Endothelial cell of umbilical vein (primary cell): ENCODE measurements at regions not wholly inside any gene's neighbourhood (a gene's known extent, or its start where the extent isn't known, plus 50 kb on each side); places are given as distances from the start of the nearest gene placed in this dataset.

Experiments
- BruUV-seq: library from RNA; stranded (reverse); fragments of 400-500 nt; replicated peaks from 2 replicates; lab custom pipeline; 2021; lab: Mats Ljungman, UMichigan
- CTCF ChIA-PET: fragments of 300-600, 350-600 bp; sonication (Branson Sonifier 250); formaldehyde crosslinking; loops from one replicate; lab custom pipeline; 2021; ENCODE audit warnings: antibody characterized with exemption, inconsistent platforms; lab: Charles Lee
- POLR2A ChIA-PET: fragments of 300-600, 350-600 bp; sonication (Branson Sonifier 250); formaldehyde crosslinking; loops from one replicate; lab custom pipeline; 2021; ENCODE audit warnings: antibody characterized with exemption, inconsistent platforms; lab: Charles Lee
- DNase-seq: peaks from one replicate; pipeline ENCODE4 v3.0.0-alpha.2; 2011; ENCODE audit warnings: low read depth, low spot score
- FAIRE-seq: peaks from 2 replicates; lab custom pipeline; 2011; peaks lifted over from hg19 to GRCh38; lab: Jason Lieb, UNC
- H2AFZ ChIP-seq: 2 replicates; pipeline ENCODE4 v1.6.0; 2012; ENCODE audit warnings: low read depth, low read length, control low read depth, inconsistent platforms
- H3K27ac ChIP-seq: 2 replicates; pipeline ENCODE4 v1.5.1; 2011; ENCODE audit warnings: low read depth, mild to moderate bottlenecking, control low read depth, low read length, moderate library complexity; ENCODE audit not compliant: insufficient read depth
- H3K27me3 ChIP-seq, 2 experiments: 2 replicates each; pipeline versions ENCODE4 v1.6.0 to v1.6.1; 2011; ENCODE audit warnings: low read length in 2 of 2, mixed read lengths in 1 of 2; ENCODE audit not compliant: control insufficient read depth in 2 of 2, insufficient read depth in 2 of 2
- H3K36me3 ChIP-seq, 2 experiments: 2 replicates in 1 of 2; 3 replicates in 1 of 2; pipeline ENCODE4 v1.5.1; 2011; ENCODE audit warnings: low read length in 2 of 2, mild to moderate bottlenecking in 1 of 2, moderate library complexity in 1 of 2; ENCODE audit not compliant: control insufficient read depth in 2 of 2, insufficient read depth in 2 of 2; ENCODE audit errors: extremely low read depth in 1 of 2
- H3K4me1 ChIP-seq: 3 replicates; pipeline ENCODE4 v1.5.1; 2011; ENCODE audit warnings: mild to moderate bottlenecking, low read length; ENCODE audit not compliant: control insufficient read depth, insufficient read depth; ENCODE audit errors: extremely low read depth
- H3K4me2 ChIP-seq: 2 replicates; pipeline ENCODE4 v1.6.1; 2011; ENCODE audit warnings: low read length, control low read depth, mixed read lengths; ENCODE audit not compliant: insufficient read depth
- H3K4me3 ChIP-seq, 3 experiments: fragments of 200-600 bp in 1 of 3; sonication (generic), shearing (Covaris generic) in 1 of 3; replicated peaks in 1 of 3; 2 replicates each; pipeline ENCODE4 v1.5.1; 2011 to 2016; ENCODE audit warnings: control low read depth in 3 of 3, low read length in 3 of 3, mild to moderate bottlenecking in 2 of 3, inconsistent platforms in 1 of 3, low read depth in 1 of 3, moderate library complexity in 1 of 3; ENCODE audit not compliant: insufficient read depth in 1 of 3
- H3K79me2 ChIP-seq: 2 replicates; pipeline ENCODE4 v1.6.0; 2012; ENCODE audit warnings: low read length, inconsistent platforms; ENCODE audit not compliant: control insufficient read depth, insufficient read depth
- H3K9ac ChIP-seq: replicated peaks from 2 replicates; pipeline ENCODE3; 2011; ENCODE audit warnings: low read length, control low read depth; ENCODE audit not compliant: insufficient read depth; ENCODE audit errors: extremely low read depth
- H3K9me1 ChIP-seq: replicated peaks from 3 replicates; pipeline ENCODE4 v1.6.0; 2011; ENCODE audit warnings: mild to moderate bottlenecking, low read length; ENCODE audit not compliant: control insufficient read depth, insufficient read depth; ENCODE audit errors: extremely low read depth
- H3K9me3 ChIP-seq: replicated peaks from 2 replicates; pipeline ENCODE4 v1.5.1; 2012; ENCODE audit warnings: low read length, inconsistent platforms; ENCODE audit not compliant: control insufficient read depth, insufficient read depth
- H4K20me1 ChIP-seq: replicated peaks from 2 replicates; pipeline ENCODE3; 2011; ENCODE audit warnings: mild to moderate bottlenecking, low read length; ENCODE audit not compliant: control insufficient read depth, insufficient read depth; ENCODE audit errors: extremely low read depth
- CTCF ChIP-seq, 2 donors: IDR thresholded peaks; 1 replicate in 1 of 2; 2 replicates in 1 of 2; pipeline ENCODE4 v1.5.1; 2011; ENCODE audit warnings: low read length in 2 of 2, mild to moderate bottlenecking in 2 of 2, moderate library complexity in 2 of 2, control low read depth in 1 of 2, inconsistent platforms in 1 of 2, low read depth in 1 of 2; ENCODE audit not compliant: insufficient read depth in 1 of 2; ENCODE audit errors: extremely low read depth in 1 of 2
- EZH2 ChIP-seq: IDR thresholded peaks from 2 replicates; pipeline ENCODE4 v1.6.1; 2012; ENCODE audit warnings: borderline replicate concordance, low read depth, mild to moderate bottlenecking, moderate library complexity, low read length, inconsistent platforms; ENCODE audit not compliant: severe bottlenecking
- FOS ChIP-seq: IDR thresholded peaks from 2 replicates; pipeline ENCODE4 v1.6.1; 2011; ENCODE audit warnings: mild to moderate bottlenecking, low read length, moderate library complexity, borderline replicate concordance; ENCODE audit not compliant: insufficient read depth
- GATA2 ChIP-seq: IDR thresholded peaks from 2 replicates; pipeline ENCODE4 v1.7.0; 2011; ENCODE audit warnings: low read depth, mild to moderate bottlenecking, moderate library complexity, mixed read lengths, low read length; ENCODE audit not compliant: insufficient read length, insufficient read depth
- JUN ChIP-seq: IDR thresholded peaks from 2 replicates; pipeline ENCODE4 v1.6.1; 2011; ENCODE audit warnings: borderline replicate concordance, low read depth; ENCODE audit not compliant: insufficient read length, insufficient read depth
- MAX ChIP-seq: IDR thresholded peaks from 2 replicates; pipeline ENCODE4 v1.6.1; 2011; ENCODE audit not compliant: insufficient read depth, insufficient read length
- MYC ChIP-seq: IDR thresholded peaks from one replicate; pipeline ENCODE4 v1.6.1; 2011; ENCODE audit warnings: mild to moderate bottlenecking, low read depth, low read length
- POLR2A ChIP-seq: IDR thresholded peaks from 2 replicates; pipeline ENCODE4 v1.6.1; 2012; ENCODE audit warnings: low read depth, mild to moderate bottlenecking, control low read depth, low read length
- POLR2AphosphoS5 ChIP-seq: IDR thresholded peaks from 2 replicates; pipeline ENCODE4 v1.6.1; 2012; ENCODE audit warnings: low read depth, mild to moderate bottlenecking, control low read depth, low read length, moderate library complexity; ENCODE audit not compliant: insufficient read depth
- dilution Hi-C: fragments of 300-500 bp; cut with MboI; formaldehyde crosslinking; loops from one replicate; pipeline ENCODE4 v1.15.0; 2019; ENCODE audit warnings: low sequenced_read_pairs; ENCODE audit not compliant: extremely low pct_ligation_motif_present
- intact Hi-C: fragments of 100-400 bp; cut with micrococcal nuclease; formaldehyde crosslinking; loops from one replicate; pipeline ENCODE4 v1.10.0; 2022

- no peaks in the 10 kb centered on the region for H4K20me1 ChIP-seq
- POLR2A ChIA-PET = no interaction called here
- H3K4me1 ChIP-seq = no peaks in the 10 kb centered on the region
- no TSS peak for BruUV-seq
- no peak overlapping the region for H3K9ac ChIP-seq
- FAIRE-seq (no peak), DNase-seq (no peak)
- CTCF ChIA-PET = interaction anchor here (1.3 kb wide), 1 partner anchor 10 kb away, joined by 3 read pairs; no protein-coding TSS in a partner anchor
- dilution Hi-C loops = no loop called here
- H3K27me3 ChIP-seq = no peaks in the 10 kb centered on the region
- H3K27ac ChIP-seq = no peak overlapping the region
- intact Hi-C loops = no loop called here
- H3K9me3 ChIP-seq = no peaks in the 10 kb centered on the region
- no peak overlapping the region for H3K4me2 ChIP-seq
- H3K9me1 ChIP-seq = no peaks in the 10 kb centered on the region
- no peak for TF ChIP-seq GATA2
- no peak for TF ChIP-seq FOS
- no peak for TF ChIP-seq JUN
- no peak for TF ChIP-seq POLR2AphosphoS5
- TF ChIP-seq EZH2 = no peak
- no peak for TF ChIP-seq MYC
- no peak for TF ChIP-seq MAX
- TF ChIP-seq POLR2A = no peak
- H2AFZ ChIP-seq = no peak overlapping the region
- H3K79me2 ChIP-seq = no peaks in the 10 kb centered on the region
- no peak overlapping the region for H3K4me3 ChIP-seq
- H3K36me3 ChIP-seq = no peaks in the 10 kb centered on the region
Observed at GRCh38 chr11:104654181-104654813, 244.0 kb downstream of the CASP12 start.

- intact Hi-C loops (no loop called here), dilution Hi-C loops (no loop called here)
- Histone ChIP-seq H3K9me1 (no peaks in the 10 kb centered on the region), H3K4me3 (no peak overlapping the region), H3K27me3 (no peaks in the 10 kb centered on the region), H3K27ac (no peak overlapping the region), H3K9me3 (no peaks in the 10 kb centered on the region), H4K20me1 (no peaks in the 10 kb centered on the region), H3K79me2 (no peaks in the 10 kb centered on the region), H3K9ac (no peak overlapping the region), H3K4me2 (no peak overlapping the region), H3K36me3 (no peaks in the 10 kb centered on the region), H3K4me1 (no peaks in the 10 kb centered on the region), H2AFZ (no peak overlapping the region)
- FAIRE-seq (no peak), DNase-seq (no peak)
- BruUV-seq = no TSS peak
- TF ChIP-seq GATA2 = no peak
- TF ChIP-seq EZH2 = no peak
- TF ChIP-seq POLR2A = no peak
- TF ChIP-seq MYC = no peak
- TF ChIP-seq CTCF (IDR thresholded peaks at IDR 0.05; ENCODE audit: extremely low read depth in 1 of 2, insufficient read depth in 1 of 2, low read depth in 1 of 2, low read length in 2 of 2) = no peak
- TF ChIP-seq FOS = no peak
- TF ChIP-seq JUN = no peak
- no peak for TF ChIP-seq POLR2AphosphoS5
- no peak for TF ChIP-seq MAX
- ChIA-PET CTCF (interaction anchor here (1.3 kb wide), 1 partner anchor 11 kb away, joined by 3 read pairs; no protein-coding TSS in a partner anchor), POLR2A (no interaction called here)
Observed at GRCh38 chr11:104653407-104653806, 244.9 kb downstream of the CASP12 start.
